ENCODE measurements at regions not wholly inside any gene's neighbourhood (a gene's known extent, or its start where the extent isn't known, plus 50 kb on each side); places are given as distances from the start of the nearest gene placed in this dataset.

DNA sequence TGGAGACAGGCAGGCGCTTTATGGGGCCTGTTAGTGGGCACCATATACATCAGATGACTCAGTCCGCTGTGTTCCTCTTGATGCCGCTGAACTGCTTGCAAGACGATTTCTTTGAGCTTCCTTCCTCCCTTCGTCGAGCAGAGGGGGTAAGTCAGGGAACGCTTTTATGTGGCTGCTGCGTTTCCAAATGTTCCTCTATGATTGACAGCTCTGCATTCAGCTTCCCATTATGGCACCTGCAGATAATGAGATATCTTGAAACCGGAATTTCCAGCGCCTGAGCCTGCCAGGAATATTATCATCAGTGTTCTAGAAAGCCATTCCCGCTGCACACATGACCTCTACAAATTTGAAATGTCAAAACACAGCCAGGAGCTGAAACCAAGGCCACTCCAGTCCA lies 257.0 kb downstream of the TSHZ3 start:
- TF ChIP-seq, protein P1, sequence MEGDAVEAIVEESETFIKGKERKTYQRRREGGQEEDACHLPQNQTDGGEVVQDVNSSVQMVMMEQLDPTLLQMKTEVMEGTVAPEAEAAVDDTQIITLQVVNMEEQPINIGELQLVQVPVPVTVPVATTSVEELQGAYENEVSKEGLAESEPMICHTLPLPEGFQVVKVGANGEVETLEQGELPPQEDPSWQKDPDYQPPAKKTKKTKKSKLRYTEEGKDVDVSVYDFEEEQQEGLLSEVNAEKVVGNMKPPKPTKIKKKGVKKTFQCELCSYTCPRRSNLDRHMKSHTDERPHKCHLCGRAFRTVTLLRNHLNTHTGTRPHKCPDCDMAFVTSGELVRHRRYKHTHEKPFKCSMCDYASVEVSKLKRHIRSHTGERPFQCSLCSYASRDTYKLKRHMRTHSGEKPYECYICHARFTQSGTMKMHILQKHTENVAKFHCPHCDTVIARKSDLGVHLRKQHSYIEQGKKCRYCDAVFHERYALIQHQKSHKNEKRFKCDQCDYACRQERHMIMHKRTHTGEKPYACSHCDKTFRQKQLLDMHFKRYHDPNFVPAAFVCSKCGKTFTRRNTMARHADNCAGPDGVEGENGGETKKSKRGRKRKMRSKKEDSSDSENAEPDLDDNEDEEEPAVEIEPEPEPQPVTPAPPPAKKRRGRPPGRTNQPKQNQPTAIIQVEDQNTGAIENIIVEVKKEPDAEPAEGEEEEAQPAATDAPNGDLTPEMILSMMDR (IDR thresholded peaks at IDR 0.05) = no peak
- TF ChIP-seq POLR2AphosphoS5 (IDR thresholded peaks at IDR 0.05) = no peak
